ENCODE measurements at regions not wholly inside any gene's neighbourhood (a gene's known extent, or its start where the extent isn't known, plus 50 kb on each side); places are given as distances from the start of the nearest gene placed in this dataset.

GRCh38 chr4:171101845-171102244 is 711.4 kb upstream of the GALNTL6 start:
- Histone ChIP-seq H4K20me1 (ENCODE audit: insufficient read depth, low read length) (no peaks in the 10 kb centered on the region; the same call in 1 of the 2 replicates), H3K27ac (ENCODE audit: low read length) (no peak overlapping the region), H3K4me1 (ENCODE audit: low read length) (no peaks in the 10 kb centered on the region), H3K9me3 (replicated peaks; ENCODE audit: insufficient read depth, low read length) (no peaks in the 10 kb centered on the region), H3K9ac (ENCODE audit: low read length) (no peak overlapping the region), H3K9me2 (replicated peaks; ENCODE audit: insufficient read depth, low read length) (no peaks in the 10 kb centered on the region), H3K4me2 (ENCODE audit: low read depth, low read length) (no peak overlapping the region), H3F3A (ENCODE audit: insufficient read depth, low read length) (no peaks in the 10 kb centered on the region), H3K79me2 (ENCODE audit: low read length) (no peaks in the 10 kb centered on the region), H3K36me3 (replicated peaks; ENCODE audit: insufficient read depth, low read length) (no peaks in the 10 kb centered on the region), H3K27me3 (replicated peaks; ENCODE audit: insufficient read depth, low read length) (no peaks in the 10 kb centered on the region), H2AFZ (ENCODE audit: low read length) (no peak overlapping the region), H3K4me3 (ENCODE audit: low read length) (no peak overlapping the region)
- DNase-seq, result peak; percentile 4
- no peak for TF ChIP-seq EZH2 (optimal IDR thresholded peaks at IDR 0.05; ENCODE audit: low read depth, low read length)
- TF ChIP-seq EZH2phosphoT487 (IDR thresholded peaks at IDR 0.05; ENCODE audit: low read length), result no peak
- TF ChIP-seq CTCF (IDR thresholded peaks at IDR 0.05; ENCODE audit: low read length), result no peak

DNA sequence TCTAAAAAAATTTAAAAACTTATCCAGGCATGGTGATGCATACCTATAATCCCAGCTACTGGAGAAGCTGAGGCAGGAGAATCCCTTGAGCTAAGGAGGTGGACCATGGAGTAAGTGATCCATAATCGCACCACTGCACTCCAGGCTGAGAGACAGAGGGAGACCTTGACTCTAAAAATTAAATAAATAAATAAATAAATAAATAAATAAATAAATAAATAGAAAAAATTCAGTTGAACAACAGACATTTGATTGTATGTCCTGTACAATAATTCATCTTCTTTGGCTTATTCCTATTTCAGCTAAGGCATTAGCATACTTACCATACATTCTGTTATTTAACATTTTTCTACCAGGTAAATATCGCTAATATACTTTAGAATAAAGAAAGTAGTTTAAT is 726.1 kb upstream of the GALNTL6 start:
- H3K9me2 ChIP-seq (replicated peaks; ENCODE audit: insufficient read depth, low read length), result no peaks in the 10 kb centered on the region
- no peak overlapping the region for H3K9ac ChIP-seq (ENCODE audit: low read length)
- no peaks in the 10 kb centered on the region for H4K20me1 ChIP-seq (ENCODE audit: insufficient read depth, low read length)
- no peaks in the 10 kb centered on the region for H3K79me2 ChIP-seq (ENCODE audit: low read length)
- no peaks in the 10 kb centered on the region for H3K27me3 ChIP-seq (replicated peaks; ENCODE audit: insufficient read depth, low read length)
- no peak overlapping the region for H3K27ac ChIP-seq (ENCODE audit: low read length)
- H3K4me1 ChIP-seq (ENCODE audit: low read length), result no peaks in the 10 kb centered on the region
- no peak overlapping the region for H3K4me2 ChIP-seq (ENCODE audit: low read depth, low read length)
- H2AFZ ChIP-seq (ENCODE audit: low read length), result no peak overlapping the region
- no peaks in the 10 kb centered on the region for H3K36me3 ChIP-seq (replicated peaks; ENCODE audit: insufficient read depth, low read length)
- H3K4me3 ChIP-seq (ENCODE audit: low read length), result no peak overlapping the region
- no peaks in the 10 kb centered on the region for H3K9me3 ChIP-seq (replicated peaks; ENCODE audit: insufficient read depth, low read length)
- no peak for TF ChIP-seq EZH2phosphoT487 (IDR thresholded peaks at IDR 0.05; ENCODE audit: low read length)
- no peak for TF ChIP-seq EZH2 (optimal IDR thresholded peaks at IDR 0.05; ENCODE audit: low read depth, low read length)
- TF ChIP-seq CTCF (IDR thresholded peaks at IDR 0.05; ENCODE audit: low read length), result no peak
- no peak for DNase-seq
- H3F3A ChIP-seq (ENCODE audit: insufficient read depth, low read length), result no peaks in the 10 kb centered on the region

DNA sequence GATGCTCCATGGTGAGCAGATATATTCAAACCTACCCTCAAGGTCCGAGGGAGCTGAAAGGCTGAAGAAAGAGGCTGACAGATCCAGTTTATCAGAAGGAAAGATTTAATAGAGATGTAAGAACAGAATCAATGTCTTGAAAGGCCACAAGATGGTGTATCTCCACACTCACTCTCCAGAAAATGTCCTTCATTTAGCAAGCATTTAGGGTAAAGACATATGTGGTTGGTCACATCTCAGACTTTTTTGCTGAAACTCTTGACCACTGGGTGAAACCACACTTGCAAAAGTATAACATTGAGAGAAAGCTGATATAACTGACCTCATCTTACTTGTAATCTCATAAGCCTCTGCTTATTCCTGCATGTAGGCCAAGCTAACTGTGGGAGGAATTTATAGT is 745.8 kb upstream of the GALNTL6 start:
- no peaks in the 10 kb centered on the region for H3K4me1 ChIP-seq (ENCODE audit: low read length)
- H3F3A ChIP-seq (ENCODE audit: insufficient read depth, low read length), result no peaks in the 10 kb centered on the region
- H3K9me3 ChIP-seq (replicated peaks; ENCODE audit: insufficient read depth, low read length), result no peaks in the 10 kb centered on the region
- no peaks in the 10 kb centered on the region for H3K27me3 ChIP-seq (replicated peaks; ENCODE audit: insufficient read depth, low read length)
- H3K79me2 ChIP-seq (ENCODE audit: low read length), result no peaks in the 10 kb centered on the region
- peak; percentile 9 for DNase-seq
- H3K27ac ChIP-seq (ENCODE audit: low read length), result no peak overlapping the region
- no peak overlapping the region for H3K9ac ChIP-seq (ENCODE audit: low read length)
- TF ChIP-seq EZH2phosphoT487 (IDR thresholded peaks at IDR 0.05; ENCODE audit: low read length) (no peak), EZH2 (optimal IDR thresholded peaks at IDR 0.05; ENCODE audit: low read depth, low read length) (no peak), CTCF (IDR thresholded peaks at IDR 0.05; ENCODE audit: low read length) (no peak)
- H4K20me1 ChIP-seq (ENCODE audit: insufficient read depth, low read length), result no peaks in the 10 kb centered on the region
- no peak overlapping the region for H2AFZ ChIP-seq (ENCODE audit: low read length)
- H3K4me2 ChIP-seq (ENCODE audit: low read depth, low read length), result no peak overlapping the region
- H3K9me2 ChIP-seq (replicated peaks; ENCODE audit: insufficient read depth, low read length), result no peaks in the 10 kb centered on the region
- H3K36me3 ChIP-seq (replicated peaks; ENCODE audit: insufficient read depth, low read length), result no peaks in the 10 kb centered on the region
- no peak overlapping the region for H3K4me3 ChIP-seq (ENCODE audit: low read length)
